Endothelial cell of umbilical vein (primary cell): ENCODE measurements at regions not wholly inside any gene's neighbourhood (a gene's known extent, or its start where the extent isn't known, plus 50 kb on each side); places are given as distances from the start of the nearest gene placed in this dataset.

Experiments
- BruUV-seq: library from RNA; stranded (reverse); fragments of 400-500 nt; replicated peaks from 2 replicates; lab custom pipeline; 2021; lab: Mats Ljungman, UMichigan
- CTCF ChIA-PET: fragments of 300-600, 350-600 bp; sonication (Branson Sonifier 250); formaldehyde crosslinking; loops from one replicate; lab custom pipeline; 2021; ENCODE audit warnings: antibody characterized with exemption, inconsistent platforms; lab: Charles Lee
- POLR2A ChIA-PET: fragments of 300-600, 350-600 bp; sonication (Branson Sonifier 250); formaldehyde crosslinking; loops from one replicate; lab custom pipeline; 2021; ENCODE audit warnings: antibody characterized with exemption, inconsistent platforms; lab: Charles Lee
- DNase-seq: peaks from one replicate; pipeline ENCODE4 v3.0.0-alpha.2; 2011; ENCODE audit warnings: low read depth, low spot score
- FAIRE-seq: peaks from 2 replicates; lab custom pipeline; 2011; peaks lifted over from hg19 to GRCh38; lab: Jason Lieb, UNC
- H2AFZ ChIP-seq: 2 replicates; pipeline ENCODE4 v1.6.0; 2012; ENCODE audit warnings: low read depth, low read length, control low read depth, inconsistent platforms
- H3K27ac ChIP-seq: 2 replicates; pipeline ENCODE4 v1.5.1; 2011; ENCODE audit warnings: low read depth, mild to moderate bottlenecking, control low read depth, low read length, moderate library complexity; ENCODE audit not compliant: insufficient read depth
- H3K27me3 ChIP-seq, 2 experiments: 2 replicates each; pipeline versions ENCODE4 v1.6.0 to v1.6.1; 2011; ENCODE audit warnings: low read length in 2 of 2, mixed read lengths in 1 of 2; ENCODE audit not compliant: control insufficient read depth in 2 of 2, insufficient read depth in 2 of 2
- H3K36me3 ChIP-seq, 2 experiments: 2 replicates in 1 of 2; 3 replicates in 1 of 2; pipeline ENCODE4 v1.5.1; 2011; ENCODE audit warnings: low read length in 2 of 2, mild to moderate bottlenecking in 1 of 2, moderate library complexity in 1 of 2; ENCODE audit not compliant: control insufficient read depth in 2 of 2, insufficient read depth in 2 of 2; ENCODE audit errors: extremely low read depth in 1 of 2
- H3K4me1 ChIP-seq: 3 replicates; pipeline ENCODE4 v1.5.1; 2011; ENCODE audit warnings: mild to moderate bottlenecking, low read length; ENCODE audit not compliant: control insufficient read depth, insufficient read depth; ENCODE audit errors: extremely low read depth
- H3K4me2 ChIP-seq: 2 replicates; pipeline ENCODE4 v1.6.1; 2011; ENCODE audit warnings: low read length, control low read depth, mixed read lengths; ENCODE audit not compliant: insufficient read depth
- H3K4me3 ChIP-seq, 3 experiments: fragments of 200-600 bp in 1 of 3; sonication (generic), shearing (Covaris generic) in 1 of 3; replicated peaks in 1 of 3; 2 replicates each; pipeline ENCODE4 v1.5.1; 2011 to 2016; ENCODE audit warnings: control low read depth in 3 of 3, low read length in 3 of 3, mild to moderate bottlenecking in 2 of 3, inconsistent platforms in 1 of 3, low read depth in 1 of 3, moderate library complexity in 1 of 3; ENCODE audit not compliant: insufficient read depth in 1 of 3
- H3K79me2 ChIP-seq: 2 replicates; pipeline ENCODE4 v1.6.0; 2012; ENCODE audit warnings: low read length, inconsistent platforms; ENCODE audit not compliant: control insufficient read depth, insufficient read depth
- H3K9ac ChIP-seq: replicated peaks from 2 replicates; pipeline ENCODE3; 2011; ENCODE audit warnings: low read length, control low read depth; ENCODE audit not compliant: insufficient read depth; ENCODE audit errors: extremely low read depth
- H3K9me1 ChIP-seq: replicated peaks from 3 replicates; pipeline ENCODE4 v1.6.0; 2011; ENCODE audit warnings: mild to moderate bottlenecking, low read length; ENCODE audit not compliant: control insufficient read depth, insufficient read depth; ENCODE audit errors: extremely low read depth
- H3K9me3 ChIP-seq: replicated peaks from 2 replicates; pipeline ENCODE4 v1.5.1; 2012; ENCODE audit warnings: low read length, inconsistent platforms; ENCODE audit not compliant: control insufficient read depth, insufficient read depth
- H4K20me1 ChIP-seq: replicated peaks from 2 replicates; pipeline ENCODE3; 2011; ENCODE audit warnings: mild to moderate bottlenecking, low read length; ENCODE audit not compliant: control insufficient read depth, insufficient read depth; ENCODE audit errors: extremely low read depth
- EZH2 ChIP-seq: IDR thresholded peaks from 2 replicates; pipeline ENCODE4 v1.6.1; 2012; ENCODE audit warnings: borderline replicate concordance, low read depth, mild to moderate bottlenecking, moderate library complexity, low read length, inconsistent platforms; ENCODE audit not compliant: severe bottlenecking
- FOS ChIP-seq: IDR thresholded peaks from 2 replicates; pipeline ENCODE4 v1.6.1; 2011; ENCODE audit warnings: mild to moderate bottlenecking, low read length, moderate library complexity, borderline replicate concordance; ENCODE audit not compliant: insufficient read depth
- GATA2 ChIP-seq: IDR thresholded peaks from 2 replicates; pipeline ENCODE4 v1.7.0; 2011; ENCODE audit warnings: low read depth, mild to moderate bottlenecking, moderate library complexity, mixed read lengths, low read length; ENCODE audit not compliant: insufficient read length, insufficient read depth
- JUN ChIP-seq: IDR thresholded peaks from 2 replicates; pipeline ENCODE4 v1.6.1; 2011; ENCODE audit warnings: borderline replicate concordance, low read depth; ENCODE audit not compliant: insufficient read length, insufficient read depth
- MYC ChIP-seq: IDR thresholded peaks from one replicate; pipeline ENCODE4 v1.6.1; 2011; ENCODE audit warnings: mild to moderate bottlenecking, low read depth, low read length
- POLR2A ChIP-seq: IDR thresholded peaks from 2 replicates; pipeline ENCODE4 v1.6.1; 2012; ENCODE audit warnings: low read depth, mild to moderate bottlenecking, control low read depth, low read length
- POLR2AphosphoS5 ChIP-seq: IDR thresholded peaks from 2 replicates; pipeline ENCODE4 v1.6.1; 2012; ENCODE audit warnings: low read depth, mild to moderate bottlenecking, control low read depth, low read length, moderate library complexity; ENCODE audit not compliant: insufficient read depth
- dilution Hi-C: fragments of 300-500 bp; cut with MboI; formaldehyde crosslinking; loops from one replicate; pipeline ENCODE4 v1.15.0; 2019; ENCODE audit warnings: low sequenced_read_pairs; ENCODE audit not compliant: extremely low pct_ligation_motif_present
- intact Hi-C: fragments of 100-400 bp; cut with micrococcal nuclease; formaldehyde crosslinking; loops from one replicate; pipeline ENCODE4 v1.10.0; 2022
- TF ChIP-seq, protein P1 (sequence below): IDR thresholded peaks from 2 replicates; pipeline ENCODE4 v1.6.1; 2011; ENCODE audit not compliant: insufficient read depth, insufficient read length
- TF ChIP-seq, protein P2 (sequence below), 2 donors: IDR thresholded peaks; 1 replicate in 1 of 2; 2 replicates in 1 of 2; pipeline ENCODE4 v1.5.1; 2011; ENCODE audit warnings: low read length in 2 of 2, mild to moderate bottlenecking in 2 of 2, moderate library complexity in 2 of 2, control low read depth in 1 of 2, inconsistent platforms in 1 of 2, low read depth in 1 of 2; ENCODE audit not compliant: insufficient read depth in 1 of 2; ENCODE audit errors: extremely low read depth in 1 of 2

DNA sequence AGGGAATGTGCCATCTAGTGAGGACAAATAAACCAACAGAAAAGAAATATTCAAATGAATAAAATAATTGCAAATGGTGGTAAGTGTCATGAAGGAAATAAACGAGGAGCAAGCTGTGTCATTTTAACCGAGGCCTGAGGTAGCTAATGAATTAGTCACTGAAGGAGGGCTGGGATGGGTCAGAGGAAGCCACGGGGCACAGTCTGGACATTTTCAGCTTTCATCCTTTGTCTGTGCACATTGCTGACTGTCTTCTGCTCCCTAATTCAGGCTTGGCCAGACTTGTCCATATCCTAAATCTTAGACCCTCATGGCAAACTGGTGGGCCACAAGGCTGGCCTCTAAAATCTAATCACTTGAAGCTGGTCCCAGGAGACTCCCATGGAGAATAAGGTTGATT, 138.4 kb downstream of the RHOU start:
- Histone ChIP-seq H3K4me1 (no peaks in the 10 kb centered on the region), H3K9ac (no peak overlapping the region), H3K27me3 (no peaks in the 10 kb centered on the region), H3K9me1 (no peaks in the 10 kb centered on the region), H3K27ac (no peak overlapping the region), H3K4me2 (no peak overlapping the region), H3K9me3 (no peaks in the 10 kb centered on the region), H3K4me3 (no peak overlapping the region), H3K79me2 (no peaks in the 10 kb centered on the region), H3K36me3 (no peaks in the 10 kb centered on the region), H4K20me1 (no peaks in the 10 kb centered on the region), H2AFZ (no peak overlapping the region)
- no peak for DNase-seq
- BruUV-seq = no TSS peak
- no peak for FAIRE-seq
- ChIA-PET POLR2A (no interaction called here), CTCF (no interaction called here)
- intact Hi-C loops (no loop called here), dilution Hi-C loops (no loop called here)
- TF ChIP-seq JUN = no peak
- TF ChIP-seq POLR2AphosphoS5 = no peak
- TF ChIP-seq POLR2A = no peak
- TF ChIP-seq, protein P1, sequence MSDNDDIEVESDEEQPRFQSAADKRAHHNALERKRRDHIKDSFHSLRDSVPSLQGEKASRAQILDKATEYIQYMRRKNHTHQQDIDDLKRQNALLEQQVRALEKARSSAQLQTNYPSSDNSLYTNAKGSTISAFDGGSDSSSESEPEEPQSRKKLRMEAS = no peak
- TF ChIP-seq FOS = no peak

DNA sequence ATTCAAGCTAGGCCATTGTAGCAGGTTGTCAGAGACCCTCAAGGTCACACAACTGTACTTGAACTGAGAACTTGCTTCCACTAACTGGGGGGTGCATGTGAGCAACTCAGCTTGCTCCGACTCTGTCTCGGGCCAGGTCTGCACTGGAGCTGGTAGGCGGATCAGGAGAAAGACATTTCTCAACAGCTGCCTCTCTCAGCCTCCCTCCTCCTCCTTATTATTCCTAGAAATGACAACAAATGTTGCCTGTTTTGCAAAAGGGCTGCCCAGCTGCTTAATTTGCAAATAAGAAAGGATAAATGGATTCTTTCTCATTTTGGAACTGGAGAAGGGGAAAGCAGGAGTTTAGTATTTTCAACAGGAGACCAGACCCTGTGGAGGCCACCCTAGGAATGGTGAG, 140.5 kb downstream of the RHOU start:
- H4K20me1 ChIP-seq = no peaks in the 10 kb centered on the region
- no peak for FAIRE-seq
- no peaks in the 10 kb centered on the region for H3K9me1 ChIP-seq
- H2AFZ ChIP-seq = no peak overlapping the region
- CTCF ChIA-PET = interaction anchor here (0.6 to 1.2 kb wide), 2 partner anchors 12 to 19 kb away, joined by 3 read pairs; no protein-coding TSS in a partner anchor
- intact Hi-C loops (no loop called here), dilution Hi-C loops (no loop called here)
- TF ChIP-seq POLR2A (no peak), FOS (no peak), GATA2 (no peak), MYC (no peak), POLR2AphosphoS5 (no peak), EZH2 (no peak), JUN (no peak)
- TF ChIP-seq, protein P2, sequence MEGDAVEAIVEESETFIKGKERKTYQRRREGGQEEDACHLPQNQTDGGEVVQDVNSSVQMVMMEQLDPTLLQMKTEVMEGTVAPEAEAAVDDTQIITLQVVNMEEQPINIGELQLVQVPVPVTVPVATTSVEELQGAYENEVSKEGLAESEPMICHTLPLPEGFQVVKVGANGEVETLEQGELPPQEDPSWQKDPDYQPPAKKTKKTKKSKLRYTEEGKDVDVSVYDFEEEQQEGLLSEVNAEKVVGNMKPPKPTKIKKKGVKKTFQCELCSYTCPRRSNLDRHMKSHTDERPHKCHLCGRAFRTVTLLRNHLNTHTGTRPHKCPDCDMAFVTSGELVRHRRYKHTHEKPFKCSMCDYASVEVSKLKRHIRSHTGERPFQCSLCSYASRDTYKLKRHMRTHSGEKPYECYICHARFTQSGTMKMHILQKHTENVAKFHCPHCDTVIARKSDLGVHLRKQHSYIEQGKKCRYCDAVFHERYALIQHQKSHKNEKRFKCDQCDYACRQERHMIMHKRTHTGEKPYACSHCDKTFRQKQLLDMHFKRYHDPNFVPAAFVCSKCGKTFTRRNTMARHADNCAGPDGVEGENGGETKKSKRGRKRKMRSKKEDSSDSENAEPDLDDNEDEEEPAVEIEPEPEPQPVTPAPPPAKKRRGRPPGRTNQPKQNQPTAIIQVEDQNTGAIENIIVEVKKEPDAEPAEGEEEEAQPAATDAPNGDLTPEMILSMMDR (IDR thresholded peaks at IDR 0.05; ENCODE audit: extremely low read depth in 1 of 2, insufficient read depth in 1 of 2, low read depth in 1 of 2, low read length in 2 of 2) = no peak
- TF ChIP-seq, protein P1 = no peak
- H3K4me2 ChIP-seq = no peak overlapping the region
- no peaks in the 10 kb centered on the region for H3K27me3 ChIP-seq
- no TSS peak for BruUV-seq
- DNase-seq = no peak
- H3K4me1 ChIP-seq = no peaks in the 10 kb centered on the region
- H3K4me3 ChIP-seq = no peak overlapping the region
- no peaks in the 10 kb centered on the region for H3K79me2 ChIP-seq
- H3K27ac ChIP-seq = no peak overlapping the region
- no peaks in the 10 kb centered on the region for H3K9me3 ChIP-seq
- no peak overlapping the region for H3K9ac ChIP-seq
- POLR2A ChIA-PET = no interaction called here
- no peaks in the 10 kb centered on the region for H3K36me3 ChIP-seq
